ENCODE measurements at regions not wholly inside any gene's neighbourhood (a gene's known extent, or its start where the extent isn't known, plus 50 kb on each side); places are given as distances from the start of the nearest gene placed in this dataset.

DNA sequence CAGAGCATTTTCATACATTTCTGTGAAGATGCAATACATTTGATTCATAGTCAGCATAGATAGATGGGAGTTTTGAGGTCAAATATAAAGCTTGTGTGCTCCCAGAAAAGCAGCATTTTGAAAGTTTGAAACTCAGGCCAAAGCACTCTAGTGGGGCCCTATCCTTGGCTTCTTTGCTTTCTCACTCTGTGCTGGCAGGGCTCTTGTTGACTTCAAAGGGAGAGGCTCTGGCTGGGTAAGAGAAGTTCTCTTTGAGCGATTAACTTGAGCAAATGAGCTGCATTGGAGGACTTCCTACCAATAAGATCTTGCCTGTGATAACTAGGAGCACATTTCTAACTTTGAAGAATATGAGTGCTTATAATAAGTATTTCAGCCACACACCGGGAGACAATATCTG is 214.0 kb upstream of the RARB start:
- Histone ChIP-seq H3K9ac (no peak overlapping the region), H3K4me2 (no peak overlapping the region)

DNA sequence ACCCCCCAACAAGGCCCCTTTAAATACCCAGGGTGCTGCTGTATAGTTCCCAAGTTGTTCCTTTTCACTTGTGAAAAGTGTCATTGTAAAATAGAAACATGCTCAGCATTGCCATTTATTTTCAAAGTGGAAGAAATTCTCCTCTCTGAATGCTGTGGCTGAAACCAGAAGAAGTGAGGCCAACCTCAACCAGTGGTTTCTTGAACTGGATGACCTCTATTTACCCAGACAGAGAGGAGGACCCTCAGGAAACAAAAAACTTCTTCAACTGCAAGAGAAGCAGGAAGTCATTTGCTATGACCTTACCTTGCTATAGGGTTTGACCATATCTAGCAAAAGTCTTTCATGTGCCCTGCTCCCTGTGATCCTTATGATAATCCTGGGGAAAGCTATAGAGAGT is 209.7 kb upstream of the RARB start:
- no peak overlapping the region for H3K4me3 ChIP-seq (IDR thresholded peaks at IDR 0.05; ENCODE audit: insufficient read depth, low read depth, low read length)
- H3K4me2 ChIP-seq = no peak overlapping the region
- H2AFZ ChIP-seq (ENCODE audit: low read depth) = no peak overlapping the region

More for the DNA sequence above, 214.0 kb upstream of the RARB start:
- Histone ChIP-seq H2AFZ (ENCODE audit: low read depth) (no peak overlapping the region), H3K4me1 (ENCODE audit: low read depth, poor library complexity, severe bottlenecking) (peaks cover 10% of the 10 kb centered on the region), H3K4me3 (IDR thresholded peaks at IDR 0.05; ENCODE audit: insufficient read depth, low read depth, low read length) (no peak overlapping the region), H4K20me1 (ENCODE audit: insufficient read depth) (no peaks in the 10 kb centered on the region), H3K36me3 (ENCODE audit: insufficient read depth) (no peaks in the 10 kb centered on the region), H3K27ac (no peak overlapping the region), H3K79me2 (ENCODE audit: insufficient read depth, low read depth) (no peaks in the 10 kb centered on the region), H3K27me3 (ENCODE audit: insufficient read depth, low read depth) (no peaks in the 10 kb centered on the region)
- TF ChIP-seq, protein P1, sequence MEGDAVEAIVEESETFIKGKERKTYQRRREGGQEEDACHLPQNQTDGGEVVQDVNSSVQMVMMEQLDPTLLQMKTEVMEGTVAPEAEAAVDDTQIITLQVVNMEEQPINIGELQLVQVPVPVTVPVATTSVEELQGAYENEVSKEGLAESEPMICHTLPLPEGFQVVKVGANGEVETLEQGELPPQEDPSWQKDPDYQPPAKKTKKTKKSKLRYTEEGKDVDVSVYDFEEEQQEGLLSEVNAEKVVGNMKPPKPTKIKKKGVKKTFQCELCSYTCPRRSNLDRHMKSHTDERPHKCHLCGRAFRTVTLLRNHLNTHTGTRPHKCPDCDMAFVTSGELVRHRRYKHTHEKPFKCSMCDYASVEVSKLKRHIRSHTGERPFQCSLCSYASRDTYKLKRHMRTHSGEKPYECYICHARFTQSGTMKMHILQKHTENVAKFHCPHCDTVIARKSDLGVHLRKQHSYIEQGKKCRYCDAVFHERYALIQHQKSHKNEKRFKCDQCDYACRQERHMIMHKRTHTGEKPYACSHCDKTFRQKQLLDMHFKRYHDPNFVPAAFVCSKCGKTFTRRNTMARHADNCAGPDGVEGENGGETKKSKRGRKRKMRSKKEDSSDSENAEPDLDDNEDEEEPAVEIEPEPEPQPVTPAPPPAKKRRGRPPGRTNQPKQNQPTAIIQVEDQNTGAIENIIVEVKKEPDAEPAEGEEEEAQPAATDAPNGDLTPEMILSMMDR (conservative IDR thresholded peaks at IDR 0.05; ENCODE audit: low read depth, low read length) = no peak

DNA sequence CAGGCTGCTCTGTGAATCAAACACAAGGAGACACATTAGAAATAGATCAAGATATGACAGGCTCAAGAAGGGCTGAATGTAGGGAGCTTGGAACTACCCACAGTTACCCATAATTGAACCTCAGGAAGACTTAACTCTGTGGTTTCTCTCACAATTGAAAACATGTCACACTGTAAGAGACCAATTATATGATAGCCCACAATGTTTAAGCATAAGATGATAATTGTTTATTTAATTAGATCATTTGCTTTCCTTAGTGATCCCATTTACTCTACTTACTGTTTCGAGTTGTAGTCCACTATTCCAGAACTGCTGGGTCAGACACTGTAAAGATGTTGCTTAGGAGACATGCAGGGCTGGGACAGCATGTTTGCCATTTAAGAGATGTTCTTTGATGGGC is 201.3 kb upstream of the RARB start:
- no peaks in the 10 kb centered on the region for H3K36me3 ChIP-seq (ENCODE audit: insufficient read depth)
- TF ChIP-seq, protein P1 (conservative IDR thresholded peaks at IDR 0.05; ENCODE audit: low read depth, low read length) = no peak
- H3K4me2 ChIP-seq = no peak overlapping the region
- H3K79me2 ChIP-seq (ENCODE audit: insufficient read depth, low read depth) = no peaks in the 10 kb centered on the region
- H3K9ac ChIP-seq = no peak overlapping the region
- H3K4me3 ChIP-seq (IDR thresholded peaks at IDR 0.05; ENCODE audit: insufficient read depth, low read depth, low read length) = no peak overlapping the region
- H4K20me1 ChIP-seq (ENCODE audit: insufficient read depth) = no peaks in the 10 kb centered on the region
- no peaks in the 10 kb centered on the region for H3K27me3 ChIP-seq (ENCODE audit: insufficient read depth, low read depth)
- H3K4me1 ChIP-seq (ENCODE audit: low read depth, poor library complexity, severe bottlenecking) = no peaks in the 10 kb centered on the region
- H2AFZ ChIP-seq (ENCODE audit: low read depth) = no peak overlapping the region
- no peak overlapping the region for H3K27ac ChIP-seq

More for the DNA sequence above, 209.7 kb upstream of the RARB start:
- Histone ChIP-seq H3K27me3 (ENCODE audit: insufficient read depth, low read depth) (no peaks in the 10 kb centered on the region), H3K4me1 (ENCODE audit: low read depth, poor library complexity, severe bottlenecking) (peaks cover 10% of the 10 kb centered on the region), H3K36me3 (ENCODE audit: insufficient read depth) (no peaks in the 10 kb centered on the region), H3K9ac (no peak overlapping the region), H3K27ac (no peak overlapping the region), H4K20me1 (ENCODE audit: insufficient read depth) (no peaks in the 10 kb centered on the region), H3K79me2 (ENCODE audit: insufficient read depth, low read depth) (no peaks in the 10 kb centered on the region)
- TF ChIP-seq, protein P1 (conservative IDR thresholded peaks at IDR 0.05; ENCODE audit: low read depth, low read length) = no peak

DNA sequence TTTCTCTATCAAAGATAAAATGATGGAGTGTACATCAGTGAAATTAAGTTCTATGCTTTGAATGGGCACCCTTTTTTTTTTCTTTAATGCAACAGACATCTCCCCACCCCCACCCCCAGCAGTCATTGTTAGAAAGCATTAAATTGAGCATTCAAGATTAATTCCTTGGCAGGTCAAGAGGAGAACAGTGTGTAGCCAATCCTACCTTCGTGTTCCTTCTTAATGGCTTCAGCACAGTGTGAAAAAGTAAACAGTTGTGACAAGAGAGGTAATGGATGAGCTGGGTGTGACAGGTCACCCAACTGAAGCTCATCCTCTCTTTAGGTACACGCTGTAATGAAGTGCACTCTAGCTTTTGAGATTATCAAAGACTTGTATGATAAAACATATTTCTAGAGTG is 198.5 kb upstream of the RARB start:
- H3K27me3 ChIP-seq (ENCODE audit: insufficient read depth, low read depth) = no peaks in the 10 kb centered on the region
- H3K9ac ChIP-seq = no peak overlapping the region
- TF ChIP-seq, protein P1 (conservative IDR thresholded peaks at IDR 0.05; ENCODE audit: low read depth, low read length) = no peak
- H3K4me1 ChIP-seq (ENCODE audit: low read depth, poor library complexity, severe bottlenecking) = no peaks in the 10 kb centered on the region
- no peak overlapping the region for H3K4me3 ChIP-seq (IDR thresholded peaks at IDR 0.05; ENCODE audit: insufficient read depth, low read depth, low read length)
- H2AFZ ChIP-seq (ENCODE audit: low read depth) = no peak overlapping the region
- no peak overlapping the region for H3K4me2 ChIP-seq
- no peaks in the 10 kb centered on the region for H4K20me1 ChIP-seq (ENCODE audit: insufficient read depth)
- H3K79me2 ChIP-seq (ENCODE audit: insufficient read depth, low read depth) = no peaks in the 10 kb centered on the region
- H3K36me3 ChIP-seq (ENCODE audit: insufficient read depth) = no peaks in the 10 kb centered on the region
- H3K27ac ChIP-seq = no peak overlapping the region

All from KMS-11 (cell line).